ENCODE measurements at regions not wholly inside any gene's neighbourhood (a gene's known extent, or its start where the extent isn't known, plus 50 kb on each side); places are given as distances from the start of the nearest gene placed in this dataset.

GRCh38 chr11:92657226-92657625, 312.2 kb upstream of the MTNR1B start:
- Histone ChIP-seq H3K4me2 (ENCODE audit: low read length) (no peak overlapping the region), H4K20me1 (ENCODE audit: insufficient read depth) (no peaks in the 10 kb centered on the region), H3K27ac (ENCODE audit: low read length) (no peak overlapping the region), H2AFZ (ENCODE audit: low read depth, low read length) (no peak overlapping the region), H3K36me3 (ENCODE audit: insufficient read depth, low read length) (no peaks in the 10 kb centered on the region), H3K9me3 (ENCODE audit: low read length) (no peaks in the 10 kb centered on the region), H3K79me2 (replicated peaks; ENCODE audit: insufficient read depth, low read length) (no peaks in the 10 kb centered on the region), H3K9me2 (ENCODE audit: insufficient read depth, low read length) (no peaks in the 10 kb centered on the region), H3K27me3 (ENCODE audit: insufficient read depth, low read depth, low read length) (no peaks in the 10 kb centered on the region), H3K4me3 (ENCODE audit: low read length) (no peak overlapping the region), H3K9ac (ENCODE audit: low read length) (no peak overlapping the region), H3F3A (ENCODE audit: insufficient read depth, low read length, poor library complexity, severe bottlenecking) (no peaks in the 10 kb centered on the region)
- TF ChIP-seq POLR2AphosphoS5 (IDR thresholded peaks at IDR 0.05) (no peak), SMC3 (conservative IDR thresholded peaks at IDR 0.05; ENCODE audit: poor library complexity) (no peak), RAD21 (conservative IDR thresholded peaks at IDR 0.05) (no peak), MXI1 (conservative IDR thresholded peaks at IDR 0.05; ENCODE audit: poor library complexity, severe bottlenecking) (no peak), EP300 (conservative IDR thresholded peaks at IDR 0.05; ENCODE audit: poor library complexity, severe bottlenecking) (no peak), CTCF (IDR thresholded peaks at IDR 0.05; ENCODE audit: poor library complexity, severe bottlenecking) (no peak), EZH2 (IDR thresholded peaks at IDR 0.05; ENCODE audit: borderline replicate concordance, insufficient read depth, low read length, poor library complexity, severe bottlenecking) (no peak), TAF1 (IDR thresholded peaks at IDR 0.05; ENCODE audit: low read depth) (no peak)

- TF ChIP-seq TAF1 (IDR thresholded peaks at IDR 0.05; ENCODE audit: low read depth) (no peak), CTCF (IDR thresholded peaks at IDR 0.05; ENCODE audit: poor library complexity, severe bottlenecking) (no peak), MXI1 (conservative IDR thresholded peaks at IDR 0.05; ENCODE audit: poor library complexity, severe bottlenecking) (no peak), SMC3 (conservative IDR thresholded peaks at IDR 0.05; ENCODE audit: poor library complexity) (no peak), EZH2 (IDR thresholded peaks at IDR 0.05; ENCODE audit: borderline replicate concordance, insufficient read depth, low read length, poor library complexity, severe bottlenecking) (no peak), EP300 (conservative IDR thresholded peaks at IDR 0.05; ENCODE audit: poor library complexity, severe bottlenecking) (no peak), RAD21 (conservative IDR thresholded peaks at IDR 0.05) (no peak), REST (IDR thresholded peaks at IDR 0.05; ENCODE audit: borderline replicate concordance) (no peak), POLR2AphosphoS5 (IDR thresholded peaks at IDR 0.05) (no peak)
- no peak overlapping the region for H2AFZ ChIP-seq (ENCODE audit: low read depth, low read length)
- H3K9me3 ChIP-seq (ENCODE audit: low read length): no peaks in the 10 kb centered on the region
- H3K27me3 ChIP-seq (ENCODE audit: insufficient read depth, low read depth, low read length): no peaks in the 10 kb centered on the region
- H3K27ac ChIP-seq (ENCODE audit: low read length): no peak overlapping the region
- H3K9ac ChIP-seq (ENCODE audit: low read length): no peak overlapping the region
- no peaks in the 10 kb centered on the region for H3K9me2 ChIP-seq (ENCODE audit: insufficient read depth, low read length)
- H3K79me2 ChIP-seq (replicated peaks; ENCODE audit: insufficient read depth, low read length): no peaks in the 10 kb centered on the region
- H3K36me3 ChIP-seq (ENCODE audit: insufficient read depth, low read length): no peaks in the 10 kb centered on the region
- H3K4me2 ChIP-seq (ENCODE audit: low read length): no peak overlapping the region
- no peaks in the 10 kb centered on the region for H3F3A ChIP-seq (ENCODE audit: insufficient read depth, low read length, poor library complexity, severe bottlenecking)
- no peak overlapping the region for H3K4me3 ChIP-seq (ENCODE audit: low read length)
- H4K20me1 ChIP-seq (ENCODE audit: insufficient read depth): no peaks in the 10 kb centered on the region
These were observed 310.7 kb upstream of the MTNR1B start for GRCh38 chr11:92658733-92659132.

Measured in neural cell (in vitro differentiated cells).